ENCODE measurements at regions not wholly inside any gene's neighbourhood (a gene's known extent, or its start where the extent isn't known, plus 50 kb on each side); places are given as distances from the start of the nearest gene placed in this dataset.

DNA sequence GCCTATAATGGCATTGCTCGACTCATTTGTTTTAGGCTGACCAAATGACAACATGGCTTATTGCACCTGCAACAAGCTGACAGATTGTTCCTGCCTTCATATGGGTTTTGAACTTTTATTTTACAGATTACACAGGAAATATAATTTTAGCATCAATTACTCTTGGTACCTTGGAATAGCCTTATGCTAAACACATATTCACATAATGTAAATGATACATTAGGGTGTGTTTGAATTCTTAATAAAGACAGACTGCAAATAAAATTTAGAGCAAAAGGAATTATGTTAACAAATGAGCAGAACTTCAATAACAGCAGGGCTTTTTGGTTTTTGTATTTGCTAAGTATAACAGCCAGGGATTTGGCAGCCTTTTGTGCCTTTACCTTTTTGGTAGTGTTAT is 51.9 kb upstream of the TMC3 start:
- Histone ChIP-seq H3K4me1 (no peaks in the 10 kb centered on the region), H3K9me3 (no peaks in the 10 kb centered on the region), H3K27me3 (no peaks in the 10 kb centered on the region), H3K36me3 (no peaks in the 10 kb centered on the region), H3K27ac (no peak overlapping the region), H3K4me3 (no peak overlapping the region)
- no peak for DNase-seq
- WGBS, 2 donors = 82 to 91% methylated on average over 1 of the region's 1 CpG
- intact Hi-C loops (cut with DNase I) = no loop called here
- no peak for TF ChIP-seq POLR2A (IDR thresholded peaks at IDR 0.05)
- TF ChIP-seq, protein P1, sequence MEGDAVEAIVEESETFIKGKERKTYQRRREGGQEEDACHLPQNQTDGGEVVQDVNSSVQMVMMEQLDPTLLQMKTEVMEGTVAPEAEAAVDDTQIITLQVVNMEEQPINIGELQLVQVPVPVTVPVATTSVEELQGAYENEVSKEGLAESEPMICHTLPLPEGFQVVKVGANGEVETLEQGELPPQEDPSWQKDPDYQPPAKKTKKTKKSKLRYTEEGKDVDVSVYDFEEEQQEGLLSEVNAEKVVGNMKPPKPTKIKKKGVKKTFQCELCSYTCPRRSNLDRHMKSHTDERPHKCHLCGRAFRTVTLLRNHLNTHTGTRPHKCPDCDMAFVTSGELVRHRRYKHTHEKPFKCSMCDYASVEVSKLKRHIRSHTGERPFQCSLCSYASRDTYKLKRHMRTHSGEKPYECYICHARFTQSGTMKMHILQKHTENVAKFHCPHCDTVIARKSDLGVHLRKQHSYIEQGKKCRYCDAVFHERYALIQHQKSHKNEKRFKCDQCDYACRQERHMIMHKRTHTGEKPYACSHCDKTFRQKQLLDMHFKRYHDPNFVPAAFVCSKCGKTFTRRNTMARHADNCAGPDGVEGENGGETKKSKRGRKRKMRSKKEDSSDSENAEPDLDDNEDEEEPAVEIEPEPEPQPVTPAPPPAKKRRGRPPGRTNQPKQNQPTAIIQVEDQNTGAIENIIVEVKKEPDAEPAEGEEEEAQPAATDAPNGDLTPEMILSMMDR (IDR thresholded peaks at IDR 0.05) = no peak

Data from esophagus squamous epithelium (tissue), 5 donors.